ENCODE measurements at regions not wholly inside any gene's neighbourhood (a gene's known extent, or its start where the extent isn't known, plus 50 kb on each side); places are given as distances from the start of the nearest gene placed in this dataset.

DNA sequence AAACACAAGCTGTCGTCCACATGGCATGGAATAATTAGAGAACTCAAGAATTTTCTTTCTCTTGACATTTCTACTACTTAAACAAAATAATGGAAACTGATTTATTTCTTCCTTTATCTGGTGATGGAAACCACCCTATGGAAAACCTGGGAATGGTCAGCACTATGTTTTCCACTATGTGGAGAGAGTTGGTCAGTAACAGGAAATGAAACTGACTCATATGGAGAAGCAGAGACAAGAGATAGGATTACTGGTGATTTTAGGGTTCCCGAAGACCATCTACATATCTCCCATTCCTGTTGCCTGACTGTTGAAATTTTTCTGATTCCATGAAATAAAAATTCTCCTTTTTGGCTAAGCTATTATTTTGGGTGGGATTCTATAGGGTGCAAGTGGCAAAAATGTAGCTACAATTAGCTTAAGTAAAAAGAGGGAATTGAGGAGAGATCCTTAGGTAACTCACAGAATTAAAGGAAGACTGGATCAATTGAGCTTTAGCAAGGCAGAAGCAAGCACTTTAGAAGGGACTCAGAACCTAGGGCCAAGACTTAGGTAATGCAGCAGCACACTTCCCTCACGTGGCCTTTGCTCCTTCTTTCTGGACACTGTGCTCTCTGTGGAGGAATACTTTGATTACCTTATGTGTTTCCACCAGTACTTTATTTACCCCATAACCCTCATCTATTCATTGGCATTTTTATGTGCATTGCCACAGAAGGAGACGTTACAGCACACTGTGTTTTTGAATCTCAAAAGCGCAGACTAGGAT, 89.6 kb downstream of the LEPR start:
- Histone ChIP-seq H3F3A (ENCODE audit: insufficient read depth, low read length) (no peaks in the 10 kb centered on the region), H3K79me2 (ENCODE audit: insufficient read depth, low read length) (no peaks in the 10 kb centered on the region), H2AFZ (ENCODE audit: low read length) (no peak overlapping the region), H4K20me1 (ENCODE audit: insufficient read depth, low read length) (no peaks in the 10 kb centered on the region), H3K4me1 (ENCODE audit: insufficient read depth, low read length, severe bottlenecking) (no peaks in the 10 kb centered on the region), H3K27me3 (ENCODE audit: insufficient read depth, low read length) (no peaks in the 10 kb centered on the region), H3K4me2 (ENCODE audit: low read length) (no peak overlapping the region), H3K9me3 (ENCODE audit: low read length) (no peaks in the 10 kb centered on the region), H3K36me3 (ENCODE audit: insufficient read depth, low read length) (no peaks in the 10 kb centered on the region), H3K4me3 (ENCODE audit: low read depth, low read length, poor library complexity, severe bottlenecking) (no peak overlapping the region), H3K9me2 (ENCODE audit: low read depth, low read length) (no peaks in the 10 kb centered on the region), H3K27ac (ENCODE audit: low read depth, low read length, poor library complexity, severe bottlenecking) (no peak overlapping the region), H3K9ac (ENCODE audit: low read length) (no peak overlapping the region)
- TF ChIP-seq CTCF (IDR thresholded peaks at IDR 0.05; ENCODE audit: low read length) (no peak), EZH2 (IDR thresholded peaks at IDR 0.05; ENCODE audit: borderline replicate concordance, low read length) (no peak)

DNA sequence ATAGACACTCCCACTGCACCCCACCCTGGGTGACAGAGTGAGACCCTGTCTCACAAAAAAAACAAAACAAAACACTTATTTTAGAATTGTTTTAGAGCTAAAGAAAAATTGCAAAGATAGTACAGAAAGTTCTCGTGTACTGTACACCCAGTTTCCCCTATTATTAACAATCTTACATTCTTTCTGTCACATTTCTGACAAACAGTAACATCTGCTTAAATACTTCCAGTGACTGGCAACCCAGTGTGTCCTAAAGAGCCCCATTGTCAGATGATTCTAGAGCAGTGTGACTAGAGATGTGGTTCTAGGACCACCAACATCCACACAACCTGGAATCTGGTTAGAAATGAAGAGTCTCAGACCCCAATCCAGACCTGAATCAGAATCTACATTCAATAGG, 90.5 kb downstream of the LEPR start:
- no peaks in the 10 kb centered on the region for H3K36me3 ChIP-seq (ENCODE audit: insufficient read depth, low read length)
- H3K4me2 ChIP-seq (ENCODE audit: low read length) = no peak overlapping the region
- no peaks in the 10 kb centered on the region for H3K79me2 ChIP-seq (ENCODE audit: insufficient read depth, low read length)
- H3K27ac ChIP-seq (ENCODE audit: low read depth, low read length, poor library complexity, severe bottlenecking) = no peak overlapping the region
- H3K27me3 ChIP-seq (ENCODE audit: insufficient read depth, low read length) = no peaks in the 10 kb centered on the region
- no peaks in the 10 kb centered on the region for H3K4me1 ChIP-seq (ENCODE audit: insufficient read depth, low read length, severe bottlenecking)
- H3K9ac ChIP-seq (ENCODE audit: low read length) = no peak overlapping the region
- no peak for TF ChIP-seq CTCF (IDR thresholded peaks at IDR 0.05; ENCODE audit: low read length)
- TF ChIP-seq EZH2 (IDR thresholded peaks at IDR 0.05; ENCODE audit: borderline replicate concordance, low read length) = no peak
- H4K20me1 ChIP-seq (ENCODE audit: insufficient read depth, low read length) = no peaks in the 10 kb centered on the region
- H2AFZ ChIP-seq (ENCODE audit: low read length) = no peak overlapping the region
- no peak overlapping the region for H3K4me3 ChIP-seq (ENCODE audit: low read depth, low read length, poor library complexity, severe bottlenecking)
- no peaks in the 10 kb centered on the region for H3K9me3 ChIP-seq (ENCODE audit: low read length)
- no peaks in the 10 kb centered on the region for H3F3A ChIP-seq (ENCODE audit: insufficient read depth, low read length)
- no peaks in the 10 kb centered on the region for H3K9me2 ChIP-seq (ENCODE audit: low read depth, low read length)

DNA sequence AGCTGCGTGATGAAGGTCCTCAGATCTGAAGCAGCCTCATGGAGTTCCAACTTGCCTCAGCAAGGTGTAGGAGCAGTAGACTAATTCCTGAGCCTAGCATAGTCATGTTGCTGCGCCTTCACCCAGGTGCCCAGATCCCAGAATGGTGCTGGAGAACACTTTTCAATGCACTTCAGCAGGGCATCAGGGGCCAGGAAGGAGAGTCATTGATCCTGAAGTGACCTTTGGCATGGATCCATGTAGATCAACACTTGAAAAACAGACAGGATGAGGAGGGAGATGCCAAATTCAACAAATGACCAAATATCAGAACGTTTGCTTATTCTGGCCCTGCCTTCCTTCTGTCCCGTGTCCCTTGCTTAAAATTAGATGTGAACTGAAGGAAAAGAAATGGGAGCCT, 91.9 kb downstream of the LEPR start:
- Histone ChIP-seq H3K4me1 (ENCODE audit: insufficient read depth, low read length, severe bottlenecking) (no peaks in the 10 kb centered on the region), H3K36me3 (ENCODE audit: insufficient read depth, low read length) (no peaks in the 10 kb centered on the region), H3K27me3 (ENCODE audit: insufficient read depth, low read length) (no peaks in the 10 kb centered on the region), H3K9ac (ENCODE audit: low read length) (no peak overlapping the region), H3K4me3 (ENCODE audit: low read depth, low read length, poor library complexity, severe bottlenecking) (no peak overlapping the region), H3F3A (ENCODE audit: insufficient read depth, low read length) (no peaks in the 10 kb centered on the region), H3K79me2 (ENCODE audit: insufficient read depth, low read length) (no peaks in the 10 kb centered on the region), H3K4me2 (ENCODE audit: low read length) (no peak overlapping the region), H3K9me2 (ENCODE audit: low read depth, low read length) (no peaks in the 10 kb centered on the region), H4K20me1 (ENCODE audit: insufficient read depth, low read length) (no peaks in the 10 kb centered on the region), H3K27ac (ENCODE audit: low read depth, low read length, poor library complexity, severe bottlenecking) (no peak overlapping the region), H2AFZ (ENCODE audit: low read length) (no peak overlapping the region), H3K9me3 (ENCODE audit: low read length) (no peaks in the 10 kb centered on the region)
- TF ChIP-seq EZH2 (IDR thresholded peaks at IDR 0.05; ENCODE audit: borderline replicate concordance, low read length) = no peak
- TF ChIP-seq CTCF (IDR thresholded peaks at IDR 0.05; ENCODE audit: low read length) = no peak
